SU-DHL-6 (cell line): ENCODE measurements at regions not wholly inside any gene's neighbourhood (a gene's known extent, or its start where the extent isn't known, plus 50 kb on each side); places are given as distances from the start of the nearest gene placed in this dataset.

Source experiments
- H2AFZ ChIP-seq: fragments of 200-600 bp; sonication (generic); 2 replicates; pipeline ENCODE4 v1.6.1; 2014; ENCODE audit warnings: low read depth, mild to moderate bottlenecking, moderate library complexity, mixed read lengths, antibody characterized with exemption, low read length; ENCODE audit not compliant: severe bottlenecking
- H3F3A ChIP-seq: fragments of 200-600 bp; shearing (Covaris generic); 2 replicates; pipeline ENCODE4 v1.6.0; 2016; ENCODE audit warnings: antibody characterized with exemption, mild to moderate bottlenecking; ENCODE audit not compliant: insufficient read depth
- H3K27ac ChIP-seq: fragments of 200-600 bp; sonication (generic); 2 replicates; pipeline ENCODE4 v1.5.1; 2016; ENCODE audit warnings: low read depth, mild to moderate bottlenecking, low read length, moderate library complexity, mixed read lengths
- H3K27me3 ChIP-seq: fragments of 200-600 bp; sonication (generic), shearing (Covaris generic); 2 replicates; pipeline ENCODE4 v1.6.0; 2014; ENCODE audit warnings: mild to moderate bottlenecking, low read length
- H3K36me3 ChIP-seq: fragments of 200-600 bp; sonication (generic); 2 replicates; pipeline ENCODE4 v1.6.1; 2014; ENCODE audit warnings: mild to moderate bottlenecking, low read length, mixed read lengths
- H3K4me2 ChIP-seq: fragments of 300-600, 200-600 bp; shearing (Covaris generic), sonication (generic); 2 replicates; pipeline ENCODE4 v1.6.0; 2014; ENCODE audit warnings: low read length, low read depth, mild to moderate bottlenecking; ENCODE audit not compliant: poor library complexity, severe bottlenecking
- H3K4me3 ChIP-seq: fragments of 200-600 bp; sonication (generic); 2 replicates; pipeline ENCODE4 v1.5.1; 2014; ENCODE audit warnings: antibody characterized with exemption, low read length, mild to moderate bottlenecking, mixed read lengths; ENCODE audit not compliant: insufficient read depth, poor library complexity, severe bottlenecking
- H3K79me2 ChIP-seq: fragments of 200-600 bp; sonication (generic); 2 replicates; pipeline ENCODE4 v1.6.1; 2014; ENCODE audit warnings: mild to moderate bottlenecking, low read length, moderate library complexity; ENCODE audit not compliant: insufficient read depth
- H3K9ac ChIP-seq: fragments of 200-600 bp; sonication (generic); 2 replicates; pipeline ENCODE4 v1.7.0; 2014; ENCODE audit warnings: mild to moderate bottlenecking, low read length
- H3K9me2 ChIP-seq: fragments of 200-600 bp; sonication (generic); replicated peaks from 2 replicates; pipeline ENCODE4 v1.6.1; 2014; ENCODE audit warnings: low read length; ENCODE audit not compliant: insufficient read depth
- H3K9me3 ChIP-seq: fragments of 200-600 bp; sonication (generic); 2 replicates; pipeline ENCODE4 v1.6.1; 2014; ENCODE audit warnings: low read length, mixed read lengths; ENCODE audit not compliant: insufficient read depth
- H4K20me1 ChIP-seq: fragments of 200-600 bp; sonication (generic); 2 replicates; pipeline ENCODE4 v1.6.1; 2014; ENCODE audit warnings: low read depth, mild to moderate bottlenecking, antibody characterized with exemption, low read length, moderate library complexity, mixed read lengths
- CTCF ChIP-seq: fragments of 200-600 bp; sonication (generic); IDR thresholded peaks from one replicate; pipeline ENCODE4 v1.5.1; 2017; ENCODE audit warnings: antibody characterized with exemption, mild to moderate bottlenecking, low read length, moderate library complexity; ENCODE audit not compliant: insufficient read depth, poor library complexity, severe bottlenecking
- EZH2phosphoT487 ChIP-seq: fragments of 200-600 bp; sonication (generic), shearing (Covaris generic); conservative IDR thresholded peaks from 2 replicates; pipeline ENCODE4 v1.6.1; 2018; ENCODE audit warnings: mild to moderate bottlenecking, antibody characterized with exemption, low read length, moderate library complexity, mixed read lengths

DNA sequence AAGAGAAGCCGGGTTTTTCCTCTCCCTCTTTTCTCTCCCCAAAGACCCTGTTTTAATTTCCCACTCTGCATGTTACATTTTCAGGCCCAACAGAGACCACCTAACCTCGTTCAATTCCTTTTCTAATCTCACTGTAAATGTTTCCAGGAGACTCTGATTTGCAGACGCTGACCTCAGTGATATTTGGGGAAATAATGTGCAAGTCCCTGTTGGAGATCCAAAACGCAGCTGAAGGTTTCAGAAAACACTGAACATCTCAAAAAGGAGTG is 386.6 kb downstream of the NPIPA8 start:
- Histone ChIP-seq H3K27me3 (no peaks in the 10 kb centered on the region), H3K4me3 (no peak overlapping the region), H2AFZ (no peak overlapping the region), H3K9ac (no peak overlapping the region), H3K4me2 (no peak overlapping the region), H3K27ac (no peak overlapping the region), H4K20me1 (no peaks in the 10 kb centered on the region), H3K36me3 (no peaks in the 10 kb centered on the region), H3F3A (no peaks in the 10 kb centered on the region), H3K79me2 (no peaks in the 10 kb centered on the region), H3K9me2 (no peaks in the 10 kb centered on the region), H3K9me3 (no peaks in the 10 kb centered on the region)
- TF ChIP-seq CTCF: no peak
- TF ChIP-seq EZH2phosphoT487: no peak

DNA sequence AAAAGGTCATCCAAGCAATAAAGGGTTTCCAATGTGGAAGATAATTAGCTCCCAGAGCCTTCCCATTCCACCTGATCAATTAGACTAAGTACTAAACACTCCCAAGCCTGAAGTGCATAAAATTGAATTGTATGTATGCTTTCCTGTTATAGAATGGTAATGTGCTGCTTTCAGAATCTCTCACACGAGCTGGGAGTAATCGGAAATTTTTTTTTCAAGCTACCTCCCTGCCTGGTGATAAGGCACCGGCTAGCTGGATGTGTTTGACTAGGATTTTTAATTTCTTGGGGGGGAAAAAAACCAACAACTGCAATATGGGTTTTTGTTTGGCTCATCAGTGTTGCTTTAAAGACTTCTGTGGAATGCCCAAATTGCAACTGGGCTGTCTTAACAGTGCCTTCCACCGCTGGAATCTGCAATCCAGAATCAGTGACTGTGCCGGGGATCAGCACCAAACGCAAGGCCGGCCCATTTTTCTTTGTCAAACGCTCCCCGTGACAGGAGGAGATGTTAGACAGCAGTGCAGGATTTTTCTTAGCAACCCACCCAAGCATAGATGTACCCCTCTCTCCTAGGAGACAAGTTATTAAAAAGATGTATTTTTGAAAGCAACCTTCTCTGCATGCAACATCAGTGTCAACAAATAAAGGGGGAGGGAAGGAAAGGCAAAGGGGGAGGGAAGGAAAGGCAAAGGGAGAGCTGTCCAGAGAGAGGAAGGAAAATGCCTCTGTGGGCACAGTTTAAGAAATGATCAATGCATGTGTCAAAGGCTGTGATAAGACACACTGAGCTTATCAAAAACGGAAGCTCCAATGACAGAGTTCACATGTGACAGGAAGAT is 387.2 kb downstream of the NPIPA8 start:
- no peaks in the 10 kb centered on the region for H3K9me2 ChIP-seq
- no peak overlapping the region for H2AFZ ChIP-seq
- H4K20me1 ChIP-seq: no peaks in the 10 kb centered on the region
- no peaks in the 10 kb centered on the region for H3K9me3 ChIP-seq
- H3F3A ChIP-seq: no peaks in the 10 kb centered on the region
- H3K4me2 ChIP-seq: no peak overlapping the region
- no peaks in the 10 kb centered on the region for H3K79me2 ChIP-seq
- no peak overlapping the region for H3K27ac ChIP-seq
- H3K4me3 ChIP-seq: no peak overlapping the region
- no peak for TF ChIP-seq CTCF
- no peak for TF ChIP-seq EZH2phosphoT487
- no peak overlapping the region for H3K9ac ChIP-seq
- no peaks in the 10 kb centered on the region for H3K27me3 ChIP-seq
- no peaks in the 10 kb centered on the region for H3K36me3 ChIP-seq

GRCh38 chr16:17947637-17948036 is 388.9 kb downstream of the NPIPA8 start:
- Histone ChIP-seq H2AFZ (no peak overlapping the region), H3K36me3 (no peaks in the 10 kb centered on the region), H4K20me1 (no peaks in the 10 kb centered on the region), H3K27me3 (no peaks in the 10 kb centered on the region), H3K79me2 (no peaks in the 10 kb centered on the region), H3K27ac (no peak overlapping the region), H3K9me3 (no peaks in the 10 kb centered on the region), H3K4me2 (no peak overlapping the region), H3F3A (no peaks in the 10 kb centered on the region), H3K9me2 (no peaks in the 10 kb centered on the region), H3K4me3 (no peak overlapping the region), H3K9ac (no peak overlapping the region)
- TF ChIP-seq CTCF (no peak), EZH2phosphoT487 (no peak)
